NB4 (cell line): ENCODE measurements at regions not wholly inside any gene's neighbourhood (a gene's known extent, or its start where the extent isn't known, plus 50 kb on each side); places are given as distances from the start of the nearest gene placed in this dataset.
A peak's percentile ranks its signal among the peaks of the same experiment; 100 is the strongest.
"Not testable (repeated sequence)": the region's sequence is repeated elsewhere in the genome, so short reads cannot be mapped to it uniquely, and the experiment has no call there.

Experiments
- DNase-seq: peaks from one replicate; pipeline ENCODE4 v3.0.0; 2010; ENCODE audit warnings: low read depth
- H3K4me3 ChIP-seq: one replicate; pipeline ENCODE4 v1.5.1; 2011; ENCODE audit warnings: mild to moderate bottlenecking, low read depth, low read length, moderate library complexity
- CTCF ChIP-seq: IDR thresholded peaks from one replicate; pipeline ENCODE4 v1.5.1; 2012; ENCODE audit warnings: low read depth, low read length
- MAX ChIP-seq: IDR thresholded peaks from 2 replicates; pipeline ENCODE4 v1.6.1; 2011; ENCODE audit warnings: low read depth, low read length
- MYC ChIP-seq: IDR thresholded peaks from 2 replicates; pipeline ENCODE4 v1.6.1; 2011; ENCODE audit warnings: low read depth, low read length
- POLR2A ChIP-seq: IDR thresholded peaks from 2 replicates; pipeline ENCODE4 v1.6.1; 2011; ENCODE audit warnings: mild to moderate bottlenecking; ENCODE audit not compliant: insufficient read length; ENCODE audit errors: extremely low read depth

- TF ChIP-seq MAX (no peak), POLR2A (no peak), MYC (no peak), CTCF (no peak)
- no peak overlapping the region for H3K4me3 ChIP-seq
- no peak for DNase-seq
Measured at GRCh38 chr20:5665417-5665816, 54.6 kb upstream of the GPCPD1 start.

- DNase-seq: no peak
- TF ChIP-seq MAX: no peak
- TF ChIP-seq CTCF: no peak
- no peak for TF ChIP-seq MYC
- no peak for TF ChIP-seq POLR2A
Measured at GRCh38 chr20:5663396-5663795, 52.6 kb upstream of the GPCPD1 start.

GRCh38 chr20:5662769-5663168 is 52.0 kb upstream of the GPCPD1 start:
- no peak for DNase-seq
- no peak overlapping the region for H3K4me3 ChIP-seq
- TF ChIP-seq MAX (0 out of 2 replicates have a peak, but pooled peaks have one; percentile 10), POLR2A (no peak)

More at GRCh38 chr20:5663396-5663795, 52.6 kb upstream of the GPCPD1 start:
- H3K4me3 ChIP-seq: no peak overlapping the region

DNA sequence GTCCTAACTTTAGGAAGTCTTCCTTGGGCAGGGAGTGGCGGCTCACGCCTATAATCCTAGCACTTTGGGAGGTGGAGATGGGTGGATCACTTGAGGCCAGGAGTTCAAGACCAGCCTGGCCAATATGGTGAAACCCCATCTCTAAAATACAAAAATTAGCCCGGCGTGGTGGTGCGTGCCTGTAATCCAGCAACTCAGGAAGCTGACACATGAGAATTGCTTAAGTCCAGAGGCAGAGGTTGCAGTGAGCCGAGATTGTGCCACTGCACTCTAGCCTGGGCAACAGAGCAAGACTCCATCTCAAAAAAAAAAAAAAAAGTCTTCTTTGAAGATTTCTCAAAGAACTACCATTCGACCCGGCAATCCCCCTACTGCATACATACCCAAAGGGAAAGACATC is 50.0 kb upstream of the GPCPD1 start:
- not testable (repeated sequence) for H3K4me3 ChIP-seq

More for the DNA sequence above, 50.0 kb upstream of the GPCPD1 start:
- DNase-seq: not testable (repeated sequence)
